NB4 (cell line): ENCODE measurements at regions not wholly inside any gene's neighbourhood (a gene's known extent, or its start where the extent isn't known, plus 50 kb on each side); places are given as distances from the start of the nearest gene placed in this dataset.

Experiments
- DNase-seq: peaks from one replicate; pipeline ENCODE4 v3.0.0; 2010; ENCODE audit warnings: low read depth
- H3K4me3 ChIP-seq: one replicate; pipeline ENCODE4 v1.5.1; 2011; ENCODE audit warnings: mild to moderate bottlenecking, low read depth, low read length, moderate library complexity
- CTCF ChIP-seq: IDR thresholded peaks from one replicate; pipeline ENCODE4 v1.5.1; 2012; ENCODE audit warnings: low read depth, low read length
- MAX ChIP-seq: IDR thresholded peaks from 2 replicates; pipeline ENCODE4 v1.6.1; 2011; ENCODE audit warnings: low read depth, low read length
- MYC ChIP-seq: IDR thresholded peaks from 2 replicates; pipeline ENCODE4 v1.6.1; 2011; ENCODE audit warnings: low read depth, low read length
- POLR2A ChIP-seq: IDR thresholded peaks from 2 replicates; pipeline ENCODE4 v1.6.1; 2011; ENCODE audit warnings: mild to moderate bottlenecking; ENCODE audit not compliant: insufficient read length; ENCODE audit errors: extremely low read depth

GRCh38 chr5:103827976-103828375 lies 265.4 kb upstream of the NUDT12 start:
- TF ChIP-seq MYC (no peak), MAX (no peak), POLR2A (no peak), CTCF (no peak)
- no peak for DNase-seq

GRCh38 chr5:103821361-103821760 lies 258.8 kb upstream of the NUDT12 start:
- no peak for TF ChIP-seq CTCF
- TF ChIP-seq MYC = no peak
- no peak for TF ChIP-seq MAX
- TF ChIP-seq POLR2A = no peak
- no peak overlapping the region for H3K4me3 ChIP-seq
- DNase-seq = no peak

More at GRCh38 chr5:103827976-103828375, 265.4 kb upstream of the NUDT12 start:
- H3K4me3 ChIP-seq = no peak overlapping the region

- DNase-seq = peak; percentile 50
- TF ChIP-seq MAX (no peak), CTCF (peak; percentile 89), MYC (no peak)
- H3K4me3 ChIP-seq = no peak overlapping the region
Observed at GRCh38 chr5:103808464-103809106, 246.0 kb upstream of the NUDT12 start.

GRCh38 chr5:103804711-103805110 lies 242.1 kb upstream of the NUDT12 start:
- no peak overlapping the region for H3K4me3 ChIP-seq
- TF ChIP-seq MAX (no peak), MYC (no peak), POLR2A (no peak), CTCF (no peak)

GRCh38 chr5:103801681-103802080 lies 239.1 kb upstream of the NUDT12 start:
- TF ChIP-seq CTCF = no peak
- TF ChIP-seq POLR2A = no peak
- no peak for TF ChIP-seq MYC
- TF ChIP-seq MAX = no peak
- no peak for DNase-seq
- H3K4me3 ChIP-seq = no peak overlapping the region

More at GRCh38 chr5:103804711-103805110, 242.1 kb upstream of the NUDT12 start:
- no peak for DNase-seq
